ENCODE measurements at regions not wholly inside any gene's neighbourhood (a gene's known extent, or its start where the extent isn't known, plus 50 kb on each side); places are given as distances from the start of the nearest gene placed in this dataset.

- Histone ChIP-seq H4K20me1 (replicated peaks in 1 of 2; ENCODE audit: control insufficient read depth in 1 of 2, insufficient read depth in 2 of 2, low read length in 2 of 2) (no peaks in the 10 kb centered on the region), H3K4ac (replicated peaks; ENCODE audit: insufficient read length, low read depth, low read length) (no peak overlapping the region), H3K27ac (ENCODE audit: low read depth, low read length) (no peak overlapping the region), H3K4me2 (ENCODE audit: insufficient read depth in 1 of 2, low read depth in 2 of 2, low read length in 2 of 2) (no peak overlapping the region), H2BK20ac (ENCODE audit: low read length) (no peak overlapping the region), H3K23me2 (ENCODE audit: low read depth, low read length) (no peaks in the 10 kb centered on the region), H2BK5ac (ENCODE audit: low read depth, low read length) (no peak overlapping the region), H2BK15ac (ENCODE audit: low read length) (no peak overlapping the region), H3K27me3 (replicated peaks in 1 of 4; ENCODE audit: control insufficient read depth in 3 of 4, extremely low read depth in 1 of 4, insufficient read depth in 3 of 4, low read length in 3 of 4) (no peaks in the 10 kb centered on the region), H4K8ac (ENCODE audit: extremely low read depth, insufficient read depth, low read length) (no peak overlapping the region), H3K4me3 (ENCODE audit: extremely low read depth in 1 of 4, insufficient read depth in 2 of 4, low read depth in 3 of 4, low read length in 4 of 4) (no peak overlapping the region), H3K18ac (ENCODE audit: extremely low read depth, low read length) (no peak overlapping the region), H4K5ac (ENCODE audit: insufficient read length, low read depth, low read length) (no peak overlapping the region), H2BK120ac (replicated peaks; ENCODE audit: low read depth, low read length) (no peak overlapping the region), H3K79me1 (ENCODE audit: low read depth, low read length) (no peaks in the 10 kb centered on the region), H3K14ac (ENCODE audit: insufficient read length) (no peak overlapping the region), H4K91ac (replicated peaks; ENCODE audit: insufficient read length, low read length) (no peak overlapping the region), H2AFZ (ENCODE audit: low read length) (no peak overlapping the region), H3K9me3 (ENCODE audit: insufficient read depth in 2 of 2, low read depth in 1 of 2, low read length in 1 of 2) (no peaks in the 10 kb centered on the region), H3K36me3 (ENCODE audit: control insufficient read depth in 2 of 4, insufficient read depth in 4 of 4, low read length in 3 of 4) (no peaks in the 10 kb centered on the region), H3K4me1 (replicated peaks in 1 of 4; ENCODE audit: control insufficient read depth in 3 of 4, insufficient read depth in 4 of 4, low read length in 3 of 4) (no peaks in the 10 kb centered on the region; a peak in 2 of 7 replicates), H3K79me2 (ENCODE audit: control insufficient read depth in 1 of 2, insufficient read depth in 2 of 2, low read length in 2 of 2) (no peaks in the 10 kb centered on the region), H3K23ac (ENCODE audit: insufficient read length) (no peak overlapping the region), H2AK5ac (ENCODE audit: low read depth, low read length) (no peak overlapping the region), H3K56ac (replicated peaks; ENCODE audit: insufficient read length, low read depth, low read length) (no peak overlapping the region), H2BK12ac (ENCODE audit: low read depth, low read length) (no peak overlapping the region), H3K9ac (replicated peaks in 1 of 4; ENCODE audit: extremely low read depth in 1 of 4, low read depth in 3 of 4, low read length in 3 of 4) (no peak overlapping the region)
- POLR2A ChIA-PET (ENCODE audit: partially characterized antibody), result interaction anchor here (0.7 to 2.7 kb wide), 2 partner anchors 156 to 158 kb away, joined by 3 to 13 read pairs; partner anchors contain the start of gene ARRDC3
- DNase-seq (ENCODE audit: low read depth in 1 of 2, low spot score in 2 of 2), result no peak
- WGBS, 2 experiments (ENCODE audit: extremely low coverage in 1 of 2, insufficient coverage in 1 of 2, insufficient read length in 1 of 2, insufficient replicate concordance in 2 of 2, low coverage in 1 of 2, low lambda C conversion rate in 2 of 2, missing lambda C conversion rate in 1 of 2), result 80% methylated on average over 2 of the region's 2 CpGs; no CpG with 5 or more reads in 1 of the 2 experiments
- CTCF ChIA-PET (ENCODE audit: partially characterized antibody), result interaction anchor here (0.9 to 8.2 kb wide), 3 partner anchors 13 to 194 kb away, joined by 4 to 144 read pairs (median 122); partner anchors contain the start of gene ARRDC3
- FAIRE-seq, result no peak
- no peak for TF ChIP-seq ASH2L (IDR thresholded peaks at IDR 0.05; ENCODE audit: low read length)
- TF ChIP-seq JUN (IDR thresholded peaks at IDR 0.05; ENCODE audit: low read depth, low read length), result no peak
- TF ChIP-seq SUZ12 (IDR thresholded peaks at IDR 0.05; ENCODE audit: low read length), result no peak
- no peak for TF ChIP-seq CEBPB (IDR thresholded peaks at IDR 0.05; ENCODE audit: low read depth, low read length)
- no peak for TF ChIP-seq TBP (IDR thresholded peaks at IDR 0.05; ENCODE audit: low read depth, low read length)
- TF ChIP-seq POU5F1 (IDR thresholded peaks at IDR 0.05; ENCODE audit: low read depth, low read length), result no peak
- TF ChIP-seq TCF12 (IDR thresholded peaks at IDR 0.05; ENCODE audit: low read depth, low read length), result no peak
- no peak for TF ChIP-seq NANOG (IDR thresholded peaks at IDR 0.05; ENCODE audit: insufficient read depth, low read depth, low read length, poor library complexity, severe bottlenecking)
- no peak for TF ChIP-seq SRF (IDR thresholded peaks at IDR 0.05; ENCODE audit: low read depth, low read length)
- no peak for TF ChIP-seq RFX5 (IDR thresholded peaks at IDR 0.05; ENCODE audit: borderline replicate concordance, low read depth, low read length)
- no peak for TF ChIP-seq HDAC6 (IDR thresholded peaks at IDR 0.05; ENCODE audit: low read depth, low read length)
- no peak for TF ChIP-seq MAFK (IDR thresholded peaks at IDR 0.05; ENCODE audit: low read depth, low read length)
- TF ChIP-seq SP4 (IDR thresholded peaks at IDR 0.05; ENCODE audit: low read length), result no peak
- no peak for TF ChIP-seq RXRA (IDR thresholded peaks at IDR 0.05; ENCODE audit: insufficient read depth, low read depth, low read length)
- TF ChIP-seq POLR2A (IDR thresholded peaks at IDR 0.05; ENCODE audit: control extremely low read depth in 1 of 2, low read depth in 2 of 2, low read length in 2 of 2), result no peak
- TF ChIP-seq KDM4A (IDR thresholded peaks at IDR 0.05; ENCODE audit: low read depth, low read length, severe bottlenecking), result no peak
- no peak for TF ChIP-seq SP2 (IDR thresholded peaks at IDR 0.05; ENCODE audit: low read length)
Observed at GRCh38 chr5:91224969-91225368, 158.1 kb downstream of the ARRDC3 start.

All from H1 (cell line).